RPMI7951 (cell line): ENCODE measurements at regions not wholly inside any gene's neighbourhood (a gene's known extent, or its start where the extent isn't known, plus 50 kb on each side); places are given as distances from the start of the nearest gene placed in this dataset.
"Not testable (repeated sequence)": the region's sequence is repeated elsewhere in the genome, so short reads cannot be mapped to it uniquely, and the experiment has no call there.

Experiments used
- DNase-seq: peaks from one replicate; pipeline ENCODE4 v3.0.0-alpha.2; 2012; ENCODE audit warnings: low read depth

DNA sequence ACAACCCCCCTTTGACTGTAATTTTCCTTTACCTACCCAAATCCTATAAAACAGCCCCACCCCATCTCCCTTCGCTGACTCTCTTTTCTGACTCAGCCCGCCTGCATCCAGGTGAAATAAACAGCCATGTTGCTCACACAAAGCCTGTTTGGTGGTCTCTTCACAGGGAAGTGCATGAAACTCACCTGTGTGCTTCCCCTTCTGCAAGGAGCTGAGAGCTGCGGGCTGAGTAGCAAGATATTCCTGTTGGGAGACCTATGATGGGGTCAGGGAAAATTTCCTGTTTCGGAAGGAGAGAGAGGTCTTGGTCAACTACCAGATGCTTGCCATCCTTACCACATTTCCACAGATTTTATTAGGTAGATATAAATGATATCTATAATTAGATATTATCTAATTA, 474.5 kb upstream of the NUDT12 start:
- DNase-seq: not testable (repeated sequence)

DNA sequence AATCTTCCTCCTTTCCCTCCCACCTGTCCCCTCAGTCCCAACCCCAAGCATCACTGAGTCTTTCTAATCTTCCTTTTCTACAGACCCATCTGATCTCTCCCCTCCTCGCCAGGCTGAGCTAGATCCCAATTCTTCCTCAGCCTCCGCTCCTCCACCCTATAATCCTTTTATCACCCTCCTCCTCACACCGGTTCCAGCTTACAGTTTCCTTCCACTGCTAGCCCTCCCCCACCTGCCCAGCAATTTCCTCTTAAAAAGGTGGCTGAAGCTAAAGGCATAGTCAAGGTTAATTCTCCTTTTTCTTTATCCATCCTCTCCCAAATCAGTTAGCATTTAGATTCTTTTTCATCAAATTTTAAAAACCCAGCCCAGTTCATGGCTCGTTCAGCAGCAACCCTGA, 470.6 kb upstream of the NUDT12 start:
- not testable (repeated sequence) for DNase-seq

DNA sequence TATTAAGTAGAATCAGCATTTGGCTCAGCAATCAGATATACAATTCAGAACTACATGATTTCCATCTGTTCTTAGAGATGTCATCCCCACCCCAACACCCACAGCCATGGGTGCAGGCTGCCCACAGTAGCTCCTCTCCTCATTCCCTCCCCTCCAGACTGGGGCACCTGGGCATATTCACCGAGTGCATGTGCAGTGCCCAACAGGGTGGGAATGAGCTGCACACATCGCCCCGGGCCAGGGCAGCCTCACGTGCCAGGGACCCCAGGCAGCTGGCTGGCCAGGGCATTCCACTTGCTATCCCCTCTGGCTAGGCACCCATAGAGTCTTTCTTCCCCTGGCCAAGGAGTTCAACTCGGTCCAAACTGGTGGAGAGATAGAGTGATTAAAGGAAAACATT, 461.9 kb upstream of the NUDT12 start:
- DNase-seq: no peak

GRCh38 chr5:104023739-104024138, 461.1 kb upstream of the NUDT12 start:
- no peak for DNase-seq

DNA sequence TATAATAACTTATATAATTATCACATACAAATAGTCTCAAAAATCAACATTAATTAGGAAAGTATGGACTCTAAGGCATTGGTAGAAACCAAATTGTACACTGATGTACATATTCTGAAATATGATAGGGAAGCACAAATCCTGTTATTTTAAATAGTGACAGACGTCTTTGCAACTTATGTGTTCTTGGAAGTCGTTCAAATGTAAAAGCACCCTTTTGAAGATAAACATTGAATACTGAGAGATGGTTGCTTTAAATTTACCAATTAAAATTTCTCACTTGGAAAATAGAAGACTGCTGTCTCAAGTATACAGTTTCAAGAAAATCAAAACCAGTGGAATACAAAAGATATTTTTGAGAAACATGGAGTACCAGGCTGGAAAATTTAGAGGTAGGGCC, 457.4 kb upstream of the NUDT12 start:
- no peak for DNase-seq

GRCh38 chr5:104018299-104018698, 455.7 kb upstream of the NUDT12 start:
- DNase-seq: no peak

DNA sequence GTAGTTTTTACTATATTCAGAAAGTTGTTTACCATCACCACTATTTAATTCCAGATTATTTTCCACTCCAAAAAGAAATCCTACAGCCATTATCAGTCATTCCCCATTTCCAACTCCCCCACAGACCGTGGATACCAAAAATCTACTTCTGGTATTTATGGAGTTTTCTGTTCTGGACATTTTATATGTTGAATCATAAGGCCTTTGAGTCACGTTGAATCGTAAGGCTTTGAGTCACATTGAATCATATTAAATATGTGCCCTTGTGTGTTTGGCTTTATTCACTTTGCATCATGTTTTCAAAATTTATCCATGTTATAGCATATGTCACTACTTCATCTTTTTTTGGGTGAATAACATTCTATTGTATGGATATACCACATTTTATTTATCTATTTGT, 454.1 kb upstream of the NUDT12 start:
- DNase-seq: peak; percentile 10

DNA sequence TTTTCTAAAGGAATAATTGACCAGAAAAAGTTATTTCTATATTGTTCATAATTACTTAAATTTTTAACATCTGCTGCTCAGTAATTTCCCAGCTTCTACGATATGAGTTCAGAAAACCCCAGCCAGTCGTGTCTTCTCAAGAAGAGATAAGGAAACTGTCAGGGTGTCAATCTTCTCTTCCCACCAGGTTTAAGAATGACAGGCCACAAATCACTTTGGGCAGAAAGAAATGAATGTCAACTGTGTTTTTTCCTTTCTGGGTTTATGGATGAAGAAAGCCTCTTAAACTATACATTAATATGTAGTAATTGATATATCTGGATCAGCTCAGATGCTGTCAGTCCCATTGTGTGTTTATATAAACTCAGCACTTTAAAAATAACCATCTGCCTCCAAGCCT, 453.2 kb upstream of the NUDT12 start:
- no peak for DNase-seq

GRCh38 chr5:104002783-104003182, 440.2 kb upstream of the NUDT12 start:
- DNase-seq: not testable (repeated sequence)

GRCh38 chr5:104001136-104001535, 438.5 kb upstream of the NUDT12 start:
- DNase-seq: no peak

GRCh38 chr5:103993031-103993430, 430.4 kb upstream of the NUDT12 start:
- DNase-seq: no peak

GRCh38 chr5:103990064-103990463, 427.5 kb upstream of the NUDT12 start:
- no peak for DNase-seq

- DNase-seq: no peak
Measured at GRCh38 chr5:103981592-103981991, 419.0 kb upstream of the NUDT12 start.

- no peak for DNase-seq
Measured at GRCh38 chr5:103973669-103974068, 411.1 kb upstream of the NUDT12 start.

DNA sequence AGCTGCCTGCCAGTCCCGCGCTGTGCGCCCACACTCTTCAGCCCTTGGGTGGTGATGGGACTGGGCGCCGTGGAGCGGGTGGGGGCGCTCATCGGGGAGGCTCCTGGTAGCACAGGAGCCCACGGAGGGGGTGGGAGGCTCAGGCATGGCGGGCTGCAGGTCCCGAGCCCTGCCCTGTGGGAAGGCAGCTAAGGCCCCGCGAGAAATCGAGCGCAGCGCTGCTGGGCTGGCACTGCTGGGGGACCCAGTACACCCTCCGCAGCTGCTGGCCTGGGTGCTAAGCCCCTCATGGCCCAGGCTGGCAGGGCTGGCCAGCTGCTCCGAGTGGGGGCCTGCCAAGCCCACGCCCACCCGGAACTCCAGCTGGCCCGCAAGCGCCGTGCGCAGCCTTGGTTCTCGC, 403.7 kb upstream of the NUDT12 start:
- DNase-seq: not testable (repeated sequence)

DNA sequence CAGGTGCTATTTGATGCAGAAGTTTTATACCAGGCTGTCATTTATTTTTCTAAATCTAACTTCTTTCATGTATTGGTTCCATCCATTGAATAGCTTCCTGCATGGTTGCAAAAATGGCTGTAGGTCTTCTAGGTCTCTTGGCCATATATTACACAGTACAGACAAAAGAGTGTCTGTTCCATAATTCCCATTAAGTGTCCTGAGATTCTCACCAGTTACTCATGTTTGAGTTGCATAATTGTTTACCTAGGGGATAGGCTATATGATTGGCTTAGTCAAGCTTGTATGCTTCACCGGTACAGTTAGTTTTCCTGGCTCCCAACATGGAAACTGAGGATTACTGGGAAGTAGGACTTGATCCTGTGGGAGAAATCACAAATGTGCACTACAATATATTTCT, 399.4 kb upstream of the NUDT12 start:
- no peak for DNase-seq

DNA sequence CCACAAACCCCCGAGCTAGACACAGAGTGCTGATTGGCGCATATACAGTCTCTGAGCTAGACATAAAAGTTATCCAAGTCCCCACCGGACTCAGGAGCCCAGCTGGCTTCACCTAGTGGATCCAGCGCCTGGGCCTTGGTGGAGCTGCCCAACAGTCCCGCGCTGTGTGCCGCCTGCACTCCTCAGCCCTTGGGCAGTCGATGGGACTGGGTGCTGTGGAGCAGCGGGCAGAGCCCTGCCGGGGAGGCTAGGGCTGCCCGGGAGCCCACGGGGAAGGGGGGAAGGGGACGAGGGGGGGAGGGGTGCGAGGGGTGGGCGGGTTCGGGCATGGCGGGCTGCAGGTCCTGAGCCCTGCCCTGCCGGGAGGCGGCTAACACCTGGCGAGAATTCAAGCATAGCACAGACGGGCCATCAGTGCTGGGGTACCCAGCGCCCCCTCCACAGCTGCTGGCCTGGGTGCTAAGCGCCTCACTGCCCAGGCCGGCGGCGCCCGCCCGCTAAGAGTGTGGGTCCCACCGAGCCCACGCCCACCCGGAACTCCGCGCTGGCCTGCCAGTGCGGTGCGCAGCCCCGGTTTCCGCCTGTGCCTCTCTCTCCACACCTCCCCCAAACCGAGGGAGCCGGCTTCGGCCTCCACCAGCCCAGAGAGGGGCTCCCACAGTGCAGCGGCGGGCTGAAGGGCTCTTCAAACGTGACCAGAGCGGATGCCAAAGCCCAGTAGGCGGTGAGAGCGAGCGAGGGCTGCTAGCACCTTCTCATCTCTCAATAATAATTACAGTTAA, 391.2 kb upstream of the NUDT12 start:
- no peak for DNase-seq

GRCh38 chr5:103951776-103952175, 389.2 kb upstream of the NUDT12 start:
- DNase-seq: no peak

DNA sequence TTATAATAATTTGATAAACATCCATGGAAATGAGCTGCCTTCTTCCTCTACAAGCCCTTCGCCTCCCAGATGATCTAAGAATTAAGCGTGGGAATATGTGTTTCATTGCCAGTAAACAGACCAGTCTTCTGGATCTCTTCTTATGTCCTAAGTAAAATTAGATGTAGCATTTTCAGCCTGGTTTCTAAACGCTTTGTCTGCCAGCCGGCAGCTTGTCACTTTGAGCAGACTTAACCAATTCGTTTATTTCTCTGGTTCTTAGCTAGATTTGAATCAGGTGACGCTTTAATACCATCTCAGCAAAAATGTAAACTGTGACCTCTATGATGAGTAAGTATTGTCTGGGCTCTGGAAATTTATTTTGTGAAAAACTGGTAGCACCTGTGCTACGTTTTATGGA, 380.6 kb upstream of the NUDT12 start:
- no peak for DNase-seq

DNA sequence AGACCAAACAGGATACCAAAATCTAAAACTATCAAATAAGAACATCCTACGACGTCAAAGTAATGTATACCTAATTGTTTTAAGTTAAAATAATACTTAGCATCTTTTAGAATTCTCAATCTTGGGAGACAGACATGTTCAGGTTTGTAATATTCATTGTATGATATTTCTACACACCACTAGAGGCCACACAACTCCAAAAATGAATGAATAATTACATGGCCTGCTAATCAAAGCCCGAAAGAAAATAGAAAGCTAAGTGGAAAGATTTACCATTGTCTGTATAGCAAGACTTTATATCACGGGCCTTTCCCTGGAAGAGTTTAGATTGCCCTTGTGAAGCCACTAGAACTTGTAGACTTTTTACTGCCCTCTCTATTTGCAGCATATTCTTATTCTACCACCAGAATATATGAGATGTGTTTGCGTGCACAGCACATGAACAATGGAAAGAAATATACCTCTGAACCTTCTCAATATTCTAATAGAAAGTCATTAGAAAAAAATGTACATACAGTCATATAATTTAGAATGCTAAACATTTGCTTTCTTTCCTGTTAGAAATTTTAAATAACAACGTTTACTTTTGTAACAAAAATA, 380.1 kb upstream of the NUDT12 start:
- no peak for DNase-seq

- DNase-seq: no peak
Measured at GRCh38 chr5:103941596-103941995, 379.0 kb upstream of the NUDT12 start.

GRCh38 chr5:103938146-103938695, 375.6 kb upstream of the NUDT12 start:
- DNase-seq: peak; percentile 20

GRCh38 chr5:103929338-103930013, 366.9 kb upstream of the NUDT12 start:
- DNase-seq: peak; percentile 49
